HG03457 (cell line): ENCODE measurements at regions not wholly inside any gene's neighbourhood (a gene's known extent, or its start where the extent isn't known, plus 50 kb on each side); places are given as distances from the start of the nearest gene placed in this dataset.

ENCODE experiments used
- ATAC-seq: cut with Tn5 transposase; IDR thresholded peaks from one replicate; pipeline ENCODE4 v1.9.1; 2021; ENCODE audit warnings: moderate number of reproducible peaks; ENCODE audit not compliant: unreplicated experiment

GRCh38 chr20:20832715-20833114, 120.3 kb upstream of the RALGAPA2 start:
- ATAC-seq = no peak

- ATAC-seq = no peak
Observed at GRCh38 chr20:20831794-20832193, 119.3 kb upstream of the RALGAPA2 start.

- ATAC-seq = no peak
Observed at GRCh38 chr20:20829681-20830080, 117.2 kb upstream of the RALGAPA2 start.

- no peak for ATAC-seq
Observed at GRCh38 chr20:20827992-20828597, 115.7 kb upstream of the RALGAPA2 start.

- peak; percentile 56 for ATAC-seq
Observed at GRCh38 chr20:20824924-20825584, 112.6 kb upstream of the RALGAPA2 start.

GRCh38 chr20:20823476-20823881, 111.0 kb upstream of the RALGAPA2 start:
- no peak for ATAC-seq

GRCh38 chr20:20821484-20822260, 109.2 kb upstream of the RALGAPA2 start:
- ATAC-seq = no peak

GRCh38 chr20:20820785-20821483, 108.5 kb upstream of the RALGAPA2 start:
- ATAC-seq = no peak

- no peak for ATAC-seq
Observed at GRCh38 chr20:20820104-20820503, 107.7 kb upstream of the RALGAPA2 start.

GRCh38 chr20:20816969-20817755, 104.7 kb upstream of the RALGAPA2 start:
- no peak for ATAC-seq

GRCh38 chr20:20815711-20816455, 103.4 kb upstream of the RALGAPA2 start:
- no peak for ATAC-seq

GRCh38 chr20:20814685-20815084, 102.2 kb upstream of the RALGAPA2 start:
- ATAC-seq = no peak

GRCh38 chr20:20812136-20812535, 99.7 kb upstream of the RALGAPA2 start:
- ATAC-seq = no peak

GRCh38 chr20:20808016-20808415, 95.6 kb upstream of the RALGAPA2 start:
- ATAC-seq = no peak

GRCh38 chr20:20806121-20807095, 94.0 kb upstream of the RALGAPA2 start:
- ATAC-seq = no peak

- ATAC-seq = no peak
Observed at GRCh38 chr20:20803011-20803410, 90.6 kb upstream of the RALGAPA2 start.

- ATAC-seq = no peak
Observed at GRCh38 chr20:20802328-20802727, 89.9 kb upstream of the RALGAPA2 start.

GRCh38 chr20:20799716-20800312, 87.4 kb upstream of the RALGAPA2 start:
- ATAC-seq = no peak
